CD14-positive monocyte (primary cell): ENCODE measurements at regions not wholly inside any gene's neighbourhood (a gene's known extent, or its start where the extent isn't known, plus 50 kb on each side); places are given as distances from the start of the nearest gene placed in this dataset.

Experiments
- DNase-seq, 3 donors: peaks; one replicate each; pipeline ENCODE4 v3.0.0-alpha.2; 2011 to 2022
- H2AFZ ChIP-seq: 2 replicates; pipeline ENCODE4 v1.6.0; 2012; ENCODE audit warnings: mild to moderate bottlenecking, low read depth, low read length, inconsistent platforms; ENCODE audit not compliant: insufficient read depth, poor library complexity, severe bottlenecking
- H3K27ac ChIP-seq, 2 donors: 1 replicate in 1 of 2; 2 replicates in 1 of 2; pipeline ENCODE4 v1.5.1; 2012 to 2013; ENCODE audit warnings: low read length in 2 of 2, control low read depth in 1 of 2, inconsistent platforms in 1 of 2, low read depth in 1 of 2, mild to moderate bottlenecking in 1 of 2
- H3K27me3 ChIP-seq, 2 donors: one replicate each; pipeline versions ENCODE4 v1.6.0 to v1.6.1; 2011 to 2013; ENCODE audit warnings: low read length in 2 of 2; ENCODE audit not compliant: control insufficient read depth in 2 of 2, insufficient read depth in 2 of 2
- H3K36me3 ChIP-seq, 2 donors: replicated peaks in 1 of 2; 1 replicate in 1 of 2; 2 replicates in 1 of 2; pipeline versions ENCODE4 v1.5.1 to v1.6.1; 2012 to 2013; ENCODE audit warnings: low read length in 2 of 2, control low read depth in 1 of 2, inconsistent platforms in 1 of 2, mild to moderate bottlenecking in 1 of 2; ENCODE audit not compliant: insufficient read depth in 2 of 2, control insufficient read depth in 1 of 2
- H3K4me1 ChIP-seq, 2 donors: 1 replicate in 1 of 2; 2 replicates in 1 of 2; pipeline versions ENCODE4 v1.5.1 to v1.6.1; 2012 to 2013; ENCODE audit warnings: low read length in 2 of 2, control low read depth in 1 of 2, inconsistent platforms in 1 of 2, mild to moderate bottlenecking in 1 of 2, moderate library complexity in 1 of 2; ENCODE audit not compliant: insufficient read depth in 2 of 2, control insufficient read depth in 1 of 2
- H3K4me2 ChIP-seq: replicated peaks from 2 replicates; pipeline ENCODE3; 2012; ENCODE audit warnings: low read length, moderate library complexity, mild to moderate bottlenecking; ENCODE audit not compliant: poor library complexity, severe bottlenecking; ENCODE audit errors: extremely low read depth
- H3K4me3 ChIP-seq, 3 experiments: fragments of 200-600 bp in 1 of 3; sonication (generic) in 1 of 3; replicated peaks in 1 of 3; 1 replicate in 2 of 3; 2 replicates in 1 of 3; pipeline ENCODE4 v1.5.1; 2011 to 2013; ENCODE audit warnings: low read length in 3 of 3, mild to moderate bottlenecking in 3 of 3, control low read depth in 2 of 3, low read depth in 2 of 3, inconsistent platforms in 1 of 3, moderate library complexity in 1 of 3
- H3K79me2 ChIP-seq: 2 replicates; pipeline ENCODE4 v1.6.0; 2012; ENCODE audit warnings: mild to moderate bottlenecking, control low read depth, inconsistent platforms, low read length, moderate library complexity; ENCODE audit not compliant: insufficient read depth
- H3K9ac ChIP-seq: 2 replicates; pipeline ENCODE4 v1.6.0; 2017; ENCODE audit warnings: low read length, mild to moderate bottlenecking; ENCODE audit not compliant: insufficient read depth, poor library complexity, severe bottlenecking
- H3K9me3 ChIP-seq, 2 donors: replicated peaks in 1 of 2; 1 replicate in 1 of 2; 2 replicates in 1 of 2; pipeline versions ENCODE4 v1.5.1 to v1.6.1; 2012 to 2013; ENCODE audit warnings: low read length in 2 of 2, control low read depth in 1 of 2; ENCODE audit not compliant: control insufficient read depth in 1 of 2, insufficient read depth in 1 of 2
- H4K20me1 ChIP-seq: 2 replicates; pipeline ENCODE4 v1.6.0; 2012; ENCODE audit warnings: mild to moderate bottlenecking, low read length, control low read depth, moderate library complexity; ENCODE audit not compliant: insufficient read depth
- H3K27ac Mint-ChIP-seq, 7 donors: one replicate each; pipeline ENCODE4 v1.8.0; 2020; ENCODE audit warnings: mild to moderate bottlenecking in 7 of 7, mixed read lengths in 7 of 7, moderate library complexity in 6 of 7, inconsistent platforms in 2 of 7
- H3K27me3 Mint-ChIP-seq, 3 donors: one replicate each; pipeline ENCODE4 v1.8.0; 2021 to 2022; ENCODE audit warnings: low read depth in 3 of 3, mild to moderate bottlenecking in 3 of 3, mixed read lengths in 3 of 3, moderate library complexity in 3 of 3, inconsistent platforms in 1 of 3
- H3K36me3 Mint-ChIP-seq, 2 donors: one replicate each; pipeline ENCODE4 v1.8.0; 2020; ENCODE audit warnings: mixed read lengths in 2 of 2, inconsistent platforms in 1 of 2, mild to moderate bottlenecking in 1 of 2
- H3K4me1 Mint-ChIP-seq: one replicate; pipeline ENCODE4 v1.8.0; 2020; ENCODE audit warnings: mild to moderate bottlenecking, mixed read lengths
- H3K4me3 Mint-ChIP-seq, 2 donors: one replicate each; pipeline ENCODE4 v1.8.0; 2020; ENCODE audit warnings: mild to moderate bottlenecking in 2 of 2, mixed read lengths in 2 of 2, moderate library complexity in 1 of 2
- H3K9me3 Mint-ChIP-seq, 7 donors: one replicate each; pipeline ENCODE4 v1.8.0; 2020 to 2022; ENCODE audit warnings: mixed read lengths in 7 of 7, mild to moderate bottlenecking in 6 of 7, moderate library complexity in 6 of 7, inconsistent platforms in 2 of 7
- WGBS: methylation state at CpG from one replicate; pipeline ENCODE4 v1.1.5; 2013; ENCODE audit warnings: missing lambda C conversion rate; ENCODE audit not compliant: insufficient coverage; 5-methylcytosine and 5-hydroxymethylcytosine counted together
- intact Hi-C, 2 donors: fragments of 100-400 bp; cut with micrococcal nuclease; formaldehyde crosslinking; loops; one replicate each; pipeline versions ENCODE4 v1.15.0 to v1.15.1; 2023
- TF ChIP-seq, protein P1 (sequence below): fragments of 200-600 bp; IDR thresholded peaks from one replicate; pipeline ENCODE4 v1.8.0; 2022; ENCODE audit warnings: antibody characterized with exemption, mild to moderate bottlenecking

GRCh38 chr14:26074892-26075291 is 522.9 kb downstream of the NOVA1 start:
- no peak overlapping the region for H3K9ac ChIP-seq
- no peaks in the 10 kb centered on the region for H3K27me3 Mint-ChIP-seq
- H2AFZ ChIP-seq: no peak overlapping the region
- no peaks in the 10 kb centered on the region for H3K27me3 ChIP-seq
- H3K4me2 ChIP-seq: no peak overlapping the region
- intact Hi-C loops: no loop called here
- no peaks in the 10 kb centered on the region for H3K4me1 ChIP-seq
- DNase-seq: no peak
- no peaks in the 10 kb centered on the region for H3K4me1 Mint-ChIP-seq
- H3K27ac Mint-ChIP-seq: no peak overlapping the region
- H3K36me3 Mint-ChIP-seq: no peaks in the 10 kb centered on the region
- H3K9me3 ChIP-seq: no peaks in the 10 kb centered on the region
- WGBS: no CpG with 5 or more reads among the region's 2 CpGs
- H3K4me3 ChIP-seq: no peak overlapping the region
- H4K20me1 ChIP-seq: no peaks in the 10 kb centered on the region
- no peak overlapping the region for H3K4me3 Mint-ChIP-seq
- TF ChIP-seq, protein P1, sequence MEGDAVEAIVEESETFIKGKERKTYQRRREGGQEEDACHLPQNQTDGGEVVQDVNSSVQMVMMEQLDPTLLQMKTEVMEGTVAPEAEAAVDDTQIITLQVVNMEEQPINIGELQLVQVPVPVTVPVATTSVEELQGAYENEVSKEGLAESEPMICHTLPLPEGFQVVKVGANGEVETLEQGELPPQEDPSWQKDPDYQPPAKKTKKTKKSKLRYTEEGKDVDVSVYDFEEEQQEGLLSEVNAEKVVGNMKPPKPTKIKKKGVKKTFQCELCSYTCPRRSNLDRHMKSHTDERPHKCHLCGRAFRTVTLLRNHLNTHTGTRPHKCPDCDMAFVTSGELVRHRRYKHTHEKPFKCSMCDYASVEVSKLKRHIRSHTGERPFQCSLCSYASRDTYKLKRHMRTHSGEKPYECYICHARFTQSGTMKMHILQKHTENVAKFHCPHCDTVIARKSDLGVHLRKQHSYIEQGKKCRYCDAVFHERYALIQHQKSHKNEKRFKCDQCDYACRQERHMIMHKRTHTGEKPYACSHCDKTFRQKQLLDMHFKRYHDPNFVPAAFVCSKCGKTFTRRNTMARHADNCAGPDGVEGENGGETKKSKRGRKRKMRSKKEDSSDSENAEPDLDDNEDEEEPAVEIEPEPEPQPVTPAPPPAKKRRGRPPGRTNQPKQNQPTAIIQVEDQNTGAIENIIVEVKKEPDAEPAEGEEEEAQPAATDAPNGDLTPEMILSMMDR: no peak
- H3K36me3 ChIP-seq: no peaks in the 10 kb centered on the region
- H3K79me2 ChIP-seq: no peaks in the 10 kb centered on the region
- H3K27ac ChIP-seq: no peak overlapping the region
- H3K9me3 Mint-ChIP-seq: no peaks in the 10 kb centered on the region

- Histone ChIP-seq H3K9me3 (no peaks in the 10 kb centered on the region), H4K20me1 (no peaks in the 10 kb centered on the region), H3K4me1 (no peaks in the 10 kb centered on the region), H2AFZ (no peak overlapping the region), H3K79me2 (no peaks in the 10 kb centered on the region), H3K9ac (no peak overlapping the region), H3K4me2 (no peak overlapping the region), H3K4me3 (no peak overlapping the region), H3K27me3 (no peaks in the 10 kb centered on the region), H3K36me3 (no peaks in the 10 kb centered on the region), H3K27ac (no peak overlapping the region)
- peaks cover 0 to 3% (median 0%) of the 10 kb centered on the region in 7 donors for H3K9me3 Mint-ChIP-seq
- TF ChIP-seq, protein P1: no peak
- H3K36me3 Mint-ChIP-seq: no peaks in the 10 kb centered on the region
- WGBS: 88% methylated on average over 1 of the region's 3 CpGs
- no peak for DNase-seq
- intact Hi-C loops: no loop called here
- no peak overlapping the region for H3K4me3 Mint-ChIP-seq
- H3K27me3 Mint-ChIP-seq: no peaks in the 10 kb centered on the region
- H3K27ac Mint-ChIP-seq: no peak overlapping the region
- no peaks in the 10 kb centered on the region for H3K4me1 Mint-ChIP-seq
Measured at GRCh38 chr14:26070443-26070842, 527.4 kb downstream of the NOVA1 start.
